ENCODE measurements at regions not wholly inside any gene's neighbourhood (a gene's known extent, or its start where the extent isn't known, plus 50 kb on each side); places are given as distances from the start of the nearest gene placed in this dataset.

- DNase-seq, result no peak
Measured at GRCh38 chr22:44589831-44590230, 91.8 kb upstream of the RTL6 start.

GRCh38 chr22:44588348-44588747, 90.3 kb upstream of the RTL6 start:
- no peak for DNase-seq

GRCh38 chr22:44587737-44588310, 89.8 kb upstream of the RTL6 start:
- DNase-seq, result no peak

DNA sequence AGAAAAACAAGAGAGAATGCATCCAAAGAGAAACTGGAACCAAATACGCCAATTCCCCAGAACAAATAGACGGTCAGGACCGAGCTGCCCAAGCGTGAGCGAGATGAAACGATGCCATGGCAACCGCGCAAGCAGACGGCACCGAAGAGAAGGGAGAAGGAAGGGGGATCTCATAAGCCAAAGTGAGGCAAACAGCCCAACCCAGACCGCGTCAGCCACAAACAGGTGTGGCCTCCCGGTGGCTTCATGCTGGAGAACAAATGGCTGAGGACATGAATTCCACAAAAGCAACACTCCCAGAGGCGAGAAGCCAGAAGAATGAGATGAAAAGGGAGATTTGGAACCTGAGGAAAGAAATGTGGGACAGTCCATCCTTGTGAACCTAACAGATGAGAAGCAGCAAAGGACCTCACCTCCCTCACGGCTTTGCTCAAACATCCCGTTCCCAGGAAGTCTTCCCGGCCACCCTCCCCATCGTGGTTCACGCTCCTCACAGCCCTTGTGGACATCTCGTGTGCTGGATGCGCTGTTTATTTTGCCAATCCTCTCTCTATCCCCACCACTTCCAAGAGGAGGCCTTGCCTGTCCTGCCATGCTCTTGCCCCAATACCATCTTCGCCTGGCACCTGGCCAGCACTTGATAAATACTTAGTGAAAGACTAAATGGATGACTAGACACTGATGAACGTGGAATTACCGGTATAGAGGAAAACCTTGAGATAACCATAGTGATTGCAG, 89.1 kb upstream of the RTL6 start:
- DNase-seq, result peak in 2 of 5 donors; percentile 1 to 9

DNA sequence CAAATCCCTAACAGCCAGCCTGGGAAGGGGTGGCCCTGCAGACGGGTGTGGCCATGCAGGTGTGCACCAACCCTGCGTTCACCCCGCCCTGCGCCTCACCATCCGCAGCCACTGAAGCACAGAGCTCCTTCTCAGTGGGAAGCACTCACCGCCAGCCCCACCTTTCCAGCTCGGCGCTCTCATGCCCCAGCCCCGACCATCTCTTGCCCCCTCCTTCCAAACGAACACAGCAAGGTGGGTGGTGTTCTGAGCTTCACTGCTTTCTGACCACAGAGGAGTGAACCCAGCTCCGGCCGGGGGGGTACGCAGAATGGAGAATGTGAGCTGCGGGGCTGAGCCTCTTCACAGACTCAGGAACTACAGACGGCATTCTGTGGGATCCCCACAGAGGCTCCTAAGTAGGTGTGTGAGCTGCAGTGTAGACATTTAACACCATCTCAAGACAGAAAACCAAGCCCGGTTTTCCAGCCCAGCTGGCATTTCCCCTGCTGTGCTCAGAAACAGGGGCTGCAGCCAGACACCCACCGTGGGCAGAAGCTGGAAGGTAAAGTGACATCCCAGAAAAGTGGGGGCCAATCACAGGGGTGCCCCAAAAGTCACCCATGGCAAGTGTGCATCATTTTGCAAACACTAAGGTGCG, 88.4 kb upstream of the RTL6 start:
- DNase-seq, result peak in 1 of 5 donors; percentile 8

DNA sequence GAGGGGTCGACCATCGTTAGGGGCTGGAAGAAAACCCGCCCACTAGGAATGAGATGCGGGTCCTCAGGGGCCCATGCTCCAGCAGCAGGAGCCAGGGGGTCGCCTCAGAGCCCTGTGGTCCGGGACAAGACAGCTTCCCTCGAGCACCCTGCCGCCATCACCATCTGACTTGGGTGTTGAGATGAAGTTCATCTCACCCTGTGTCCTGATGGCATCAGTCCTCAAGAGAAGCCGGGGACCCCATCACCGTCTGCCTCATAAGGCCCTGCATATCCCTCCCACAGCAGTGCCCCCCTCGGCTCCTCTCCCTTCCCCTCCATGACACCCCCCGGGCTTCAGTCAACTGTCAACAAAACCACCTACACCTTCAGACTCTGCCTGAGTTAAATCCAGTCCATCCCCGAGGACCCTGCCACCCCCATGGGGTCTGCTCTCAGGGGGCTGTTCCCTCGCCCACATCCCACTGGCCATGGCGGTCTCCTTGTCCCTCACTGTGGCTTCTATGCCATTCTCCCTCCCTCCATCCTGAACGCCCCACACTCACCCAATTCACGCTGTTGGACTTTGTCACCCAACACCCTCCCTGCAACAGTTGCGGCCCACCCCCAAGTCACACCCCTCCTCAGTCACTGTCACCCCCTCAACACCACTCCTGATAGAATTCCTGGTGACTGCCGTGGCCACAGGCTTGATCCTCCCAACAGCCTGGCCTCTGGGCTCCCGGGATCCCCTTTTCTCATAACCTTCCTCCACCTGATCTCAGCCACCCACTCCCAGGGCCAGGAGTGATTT, 87.7 kb upstream of the RTL6 start:
- peak in 1 of 5 donors; percentile 8 for DNase-seq

- peak in 1 of 5 donors; percentile 5 for DNase-seq
Measured at GRCh38 chr22:44584256-44584902, 86.3 kb upstream of the RTL6 start.

DNA sequence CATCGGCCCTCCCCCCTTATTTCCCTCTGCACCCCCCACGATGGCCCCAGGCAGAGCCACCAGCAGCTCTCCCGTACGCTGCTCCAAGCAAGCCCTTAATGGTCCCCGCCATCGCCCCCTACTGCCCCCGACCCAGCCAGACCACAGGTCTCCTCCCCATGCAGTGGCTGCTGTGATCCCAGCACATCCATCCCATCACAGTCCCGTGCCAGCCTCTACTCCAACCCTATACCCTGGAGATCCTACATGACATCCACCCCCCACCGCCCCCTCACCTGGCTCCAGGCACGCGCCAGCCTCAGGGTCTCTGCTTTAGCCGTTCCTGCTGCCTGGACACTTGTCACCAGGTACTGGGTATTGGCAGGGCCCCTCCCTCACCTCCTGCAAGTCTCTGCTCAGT, 85.8 kb upstream of the RTL6 start:
- no peak for DNase-seq

DNA sequence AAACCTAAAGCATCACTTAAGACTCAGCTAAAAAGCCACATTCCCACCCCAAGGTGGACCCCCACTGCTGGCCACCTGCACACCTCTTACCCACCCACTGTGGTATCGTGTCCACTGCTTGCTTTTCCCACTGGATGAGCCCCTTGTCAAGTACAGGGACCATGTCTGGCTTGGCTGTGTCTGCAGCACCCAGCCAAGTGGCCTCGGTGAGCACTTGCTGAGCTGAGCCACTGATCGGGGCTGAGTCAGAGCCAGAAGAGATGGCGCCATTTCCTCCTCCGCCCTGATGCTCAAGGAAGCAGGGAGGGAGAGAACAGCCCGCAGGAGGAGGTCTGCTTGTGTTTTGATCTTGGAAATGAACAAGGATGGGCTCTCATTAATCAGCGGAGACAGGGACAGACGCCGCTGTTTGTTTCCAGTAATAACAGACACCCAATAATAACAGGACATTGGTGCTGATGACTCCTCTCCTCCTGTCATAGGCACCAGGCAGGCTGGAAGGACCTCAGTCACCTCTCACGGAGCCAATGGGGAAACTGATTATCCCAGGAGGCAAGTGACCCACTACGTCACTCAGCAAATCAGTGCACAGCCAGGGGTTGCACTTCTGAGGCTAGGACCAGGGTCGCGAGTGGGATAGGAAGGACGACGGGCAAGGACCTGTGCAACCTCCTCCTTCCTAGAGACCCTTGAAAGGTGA, 85.2 kb upstream of the RTL6 start:
- no peak for DNase-seq

DNA sequence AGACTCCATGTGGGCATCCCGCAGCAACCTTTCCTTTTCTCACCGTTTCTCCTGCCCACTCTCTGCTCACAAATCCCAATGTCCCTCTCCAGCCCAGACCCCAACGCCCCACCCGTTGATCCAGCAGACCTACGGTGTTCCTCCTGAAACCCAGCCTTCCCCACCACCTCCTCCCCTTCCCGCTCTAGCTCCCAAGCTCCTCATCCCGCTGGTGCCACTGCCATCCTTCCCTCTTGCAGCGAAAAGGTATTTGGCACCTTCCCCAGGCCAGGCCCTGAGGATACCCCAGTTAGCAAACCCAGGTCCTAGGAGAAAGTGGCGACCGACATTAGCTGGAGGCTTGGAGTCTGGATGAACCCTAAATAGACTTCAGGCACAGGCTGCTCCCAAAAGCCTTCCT, 84.0 kb upstream of the RTL6 start:
- DNase-seq, result no peak

DNA sequence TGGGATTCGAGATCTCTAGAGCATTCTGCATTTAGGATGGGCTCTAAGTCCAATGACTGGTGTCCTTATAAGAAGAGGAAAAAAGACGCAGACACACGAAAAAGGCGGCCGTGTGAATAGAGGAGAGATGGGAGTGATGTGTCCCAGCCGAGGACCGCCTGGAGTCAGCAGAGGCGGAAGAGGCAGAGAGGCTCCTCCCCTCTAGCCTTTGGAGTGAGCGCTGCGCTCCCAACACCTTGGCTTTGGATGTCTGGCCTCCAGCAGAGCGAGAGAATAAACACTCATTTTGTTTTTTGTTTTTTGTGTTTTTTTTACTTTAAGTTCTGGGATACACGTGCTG, 83.0 kb upstream of the RTL6 start:
- no peak for DNase-seq

DNA sequence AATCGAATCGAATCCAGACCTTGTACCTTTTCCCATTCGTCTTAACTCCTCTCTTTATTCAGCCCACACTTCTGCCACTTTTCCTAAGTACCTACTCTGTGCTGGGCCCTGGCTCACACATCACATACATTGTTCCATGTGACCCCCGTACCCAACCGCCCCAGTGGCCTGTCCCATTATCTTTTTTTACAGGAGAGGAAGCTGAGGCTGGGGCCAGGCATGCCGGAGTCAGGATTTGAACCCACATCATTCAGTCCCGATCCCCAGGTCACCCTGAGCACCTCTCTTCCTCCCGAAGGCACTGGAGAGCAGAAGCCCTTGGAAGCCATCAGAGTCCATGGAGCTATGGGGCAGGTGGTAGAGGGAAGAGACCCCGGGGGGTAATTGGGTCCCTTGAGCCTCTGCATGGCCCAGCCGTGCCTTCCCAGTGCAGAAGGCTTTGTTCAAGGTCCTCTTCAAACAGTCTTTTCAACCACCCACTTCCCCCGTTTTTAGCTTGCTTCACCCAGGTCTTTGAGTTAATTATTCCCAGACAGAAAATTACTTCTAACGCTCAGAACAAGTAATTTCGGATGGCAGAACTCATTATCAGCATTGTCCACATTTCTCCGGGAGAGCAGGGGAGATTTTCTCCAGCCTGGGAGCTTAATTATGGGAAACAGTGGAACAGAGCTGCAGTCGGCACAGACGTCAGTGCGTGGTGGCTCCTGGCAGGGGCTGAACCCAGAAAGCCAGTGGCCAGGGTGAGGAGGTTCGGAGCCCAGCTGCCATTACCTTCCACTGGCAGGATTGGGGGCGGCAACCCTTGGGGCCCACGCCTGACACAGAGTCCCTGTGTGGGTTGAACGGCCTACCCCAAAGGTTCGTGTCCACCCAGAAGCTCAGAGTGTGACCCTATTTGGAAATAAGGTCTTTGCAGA, 82.4 kb upstream of the RTL6 start:
- no peak for DNase-seq

- DNase-seq, result no peak
Measured at GRCh38 chr22:44578516-44579230, 80.6 kb upstream of the RTL6 start.

GRCh38 chr22:44578110-44578457, 80.1 kb upstream of the RTL6 start:
- no peak for DNase-seq

GRCh38 chr22:44577391-44578109, 79.5 kb upstream of the RTL6 start:
- DNase-seq, result no peak

GRCh38 chr22:44576311-44577260, 78.6 kb upstream of the RTL6 start:
- no peak for DNase-seq

DNA sequence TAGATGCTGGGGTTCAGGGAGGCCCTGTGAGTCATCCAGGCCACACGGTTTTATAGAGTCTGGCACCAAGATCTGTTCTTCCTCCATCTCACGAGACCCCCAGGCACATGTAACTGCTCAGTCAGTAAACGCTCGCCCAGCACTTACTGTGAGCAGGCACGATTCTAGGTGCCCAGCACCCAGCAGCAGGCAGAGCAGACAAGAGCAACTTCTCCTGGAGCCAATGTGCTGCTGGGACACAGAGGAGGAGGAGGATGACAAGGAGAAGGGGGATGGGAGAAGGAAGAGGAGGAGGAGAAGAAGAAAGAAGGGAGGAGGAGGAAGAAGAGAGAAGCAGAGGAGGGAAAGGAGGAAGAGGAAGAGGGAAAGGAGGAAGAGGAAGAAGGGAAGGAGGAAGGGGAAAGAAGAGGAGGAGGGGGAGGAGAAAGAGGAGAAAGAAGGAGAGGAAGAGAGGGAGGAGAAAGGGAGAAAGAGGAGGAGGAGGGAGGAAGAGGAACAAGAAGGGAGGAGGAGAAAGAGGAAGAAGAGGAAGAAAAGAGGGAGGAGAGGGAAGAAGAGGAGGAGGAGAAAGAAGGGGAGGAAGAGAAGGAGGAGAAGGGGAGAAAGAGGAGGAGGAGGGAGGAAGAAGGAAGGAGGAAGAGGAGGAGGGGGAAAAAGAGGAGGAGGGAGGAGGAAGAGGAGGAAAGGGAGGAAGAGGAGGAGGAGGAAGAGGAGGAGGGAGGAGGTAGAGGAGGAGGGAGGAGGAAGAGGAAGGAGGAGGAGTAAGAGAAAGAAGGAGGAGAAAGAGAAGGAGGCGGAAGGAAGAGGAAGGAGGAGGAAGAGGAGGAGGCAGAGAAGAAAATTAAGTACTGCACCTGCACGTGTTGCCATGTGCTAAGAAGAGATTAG, 77.6 kb upstream of the RTL6 start:
- DNase-seq, result no peak

Measured in T-helper 1 cell (primary cell).